Stimulated activated CD4-positive, alpha-beta T cell treated with anti-CD3 and anti-CD28 coated beads, Interleukin-12 subunit alpha, Interleukin-12 subunit beta, amount 100 ng/mL, for 24 hours (primary cell): ENCODE measurements at regions not wholly inside any gene's neighbourhood (a gene's known extent, or its start where the extent isn't known, plus 50 kb on each side); places are given as distances from the start of the nearest gene placed in this dataset.
"Not testable (repeated sequence)": the region's sequence is repeated elsewhere in the genome, so short reads cannot be mapped to it uniquely, and the experiment has no call there.

Experiments used
- DNase-seq, 2 experiments: peaks; one replicate each; pipeline ENCODE4 v3.0.0-alpha.2; 2020; ENCODE audit warnings: low read depth in 2 of 2

DNA sequence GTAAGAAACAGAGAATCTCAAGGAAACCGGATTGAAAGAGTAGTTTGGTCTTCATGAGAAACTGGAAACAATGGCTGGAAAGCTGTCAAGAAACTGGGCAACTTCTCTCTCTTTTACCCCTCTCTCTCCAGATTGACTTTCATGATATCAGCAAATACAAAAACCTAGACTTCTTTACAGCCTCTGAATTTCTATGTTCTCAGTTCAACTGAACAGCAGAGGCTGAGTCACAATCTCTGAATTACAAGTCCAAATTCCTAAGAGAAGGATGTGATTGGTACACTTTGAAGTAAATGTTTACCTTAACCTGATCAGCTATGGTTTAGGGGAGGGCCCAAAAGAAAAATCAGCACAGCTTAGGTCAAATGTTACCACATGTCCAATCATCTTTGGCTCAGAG is 974.9 kb downstream of the RPA4 start:
- no peak for DNase-seq

DNA sequence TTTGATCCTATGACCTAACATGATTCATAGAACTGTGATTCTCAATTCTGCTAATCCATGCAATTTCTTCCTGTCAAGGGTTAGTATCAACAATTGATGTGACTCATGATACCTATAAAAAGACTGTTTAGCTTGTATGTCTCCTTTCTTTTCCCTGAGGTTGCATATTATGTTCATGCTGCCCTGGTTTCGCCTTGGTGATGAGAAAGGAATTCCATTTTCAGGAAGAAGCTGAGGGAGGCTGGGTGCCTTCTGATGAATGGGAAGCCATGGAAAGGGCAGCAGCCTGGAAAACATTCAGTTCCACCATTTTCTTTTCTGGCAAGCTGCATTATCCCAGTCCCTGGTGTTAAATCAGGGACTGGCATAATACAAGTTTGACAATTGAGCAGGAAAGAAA is 976.5 kb downstream of the RPA4 start:
- DNase-seq, result no peak

DNA sequence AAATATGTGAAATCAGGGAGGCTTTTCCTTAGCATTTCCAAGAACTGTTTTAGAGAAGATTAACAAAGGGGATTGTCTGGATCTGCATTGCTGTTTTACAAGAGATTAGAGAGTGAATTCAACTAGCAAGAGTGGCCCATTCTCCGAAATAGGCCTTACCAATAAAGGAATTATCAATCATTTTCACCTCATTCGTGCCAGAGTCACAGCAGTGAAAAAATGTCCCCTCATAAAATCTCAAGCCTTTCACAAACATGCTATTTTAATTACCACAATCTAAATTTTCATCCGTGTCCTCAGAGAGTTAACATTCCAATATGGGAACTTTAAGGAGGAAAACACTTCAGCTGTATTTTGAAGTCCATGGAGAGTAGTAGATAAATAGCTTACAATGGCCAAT is 979.6 kb downstream of the RPA4 start:
- no peak for DNase-seq

DNA sequence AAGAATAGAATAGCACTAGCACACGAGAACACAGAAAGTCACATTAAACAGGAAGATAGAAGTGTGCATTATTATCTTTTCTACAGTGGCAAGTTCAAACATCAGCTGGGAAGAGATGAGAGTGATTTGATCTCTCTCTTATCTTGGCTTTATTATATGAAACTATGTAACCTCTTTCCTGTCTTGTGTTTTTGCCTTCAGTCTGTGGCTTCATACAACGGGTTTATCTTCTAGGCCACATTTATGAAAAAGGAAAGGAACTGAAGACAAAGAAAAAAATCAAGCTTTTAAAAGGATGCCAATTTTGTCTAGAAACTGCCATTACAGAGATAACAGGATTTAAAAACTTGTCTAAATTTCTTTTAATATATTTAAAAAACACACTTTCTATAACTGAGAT is 983.6 kb downstream of the RPA4 start:
- no peak for DNase-seq

DNA sequence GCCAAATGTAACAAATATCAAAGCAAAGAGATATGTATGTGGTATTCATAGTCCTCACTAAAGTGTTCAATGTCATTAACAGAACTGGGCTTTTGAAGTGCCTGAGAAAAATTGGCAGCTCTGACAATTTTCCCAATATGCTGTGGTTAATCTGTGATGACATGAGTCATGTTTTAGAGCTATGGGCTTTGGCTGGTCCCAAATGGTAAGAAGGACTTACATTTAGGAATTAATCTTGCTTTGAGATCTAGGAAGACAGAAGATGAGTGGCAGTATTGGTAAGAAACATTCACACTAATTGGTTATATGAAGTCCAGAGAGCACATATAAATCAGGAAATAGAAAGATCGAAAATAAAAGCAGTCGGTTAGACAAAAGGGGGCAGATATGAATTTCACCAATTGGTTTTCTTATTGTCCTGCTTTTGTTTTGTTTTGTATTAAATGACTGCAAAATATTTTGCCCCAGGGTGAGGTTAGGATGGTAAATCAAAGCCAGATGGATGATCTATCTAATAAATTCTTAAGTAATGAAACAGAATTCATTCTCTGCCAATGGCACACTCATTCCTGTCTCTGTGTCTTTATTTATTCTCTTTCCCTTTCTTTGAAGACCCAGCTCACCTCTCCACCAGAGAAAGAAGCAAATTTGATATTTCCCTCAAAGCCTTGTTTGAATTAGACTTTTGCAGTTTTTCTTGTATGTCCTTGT is 993.1 kb downstream of the RPA4 start:
- no peak for DNase-seq

DNA sequence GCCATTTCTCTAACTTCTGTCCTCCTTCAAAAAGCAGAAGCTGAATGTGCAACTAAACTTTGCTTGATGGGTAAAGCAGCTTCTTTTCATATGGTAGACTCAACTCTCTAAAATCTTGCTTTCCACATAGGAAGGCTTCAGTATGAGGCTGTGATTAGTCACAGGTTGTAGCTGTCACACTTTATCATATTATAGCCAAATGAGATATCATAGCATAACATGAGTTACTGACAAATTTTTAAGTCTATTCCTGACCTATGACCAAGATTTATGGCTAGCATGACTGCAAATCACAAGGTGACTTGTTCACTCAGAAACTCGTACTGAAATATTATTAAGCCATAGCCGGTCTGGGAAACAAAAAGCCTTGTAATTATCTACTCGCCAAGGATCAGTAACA is 998.6 kb downstream of the RPA4 start:
- DNase-seq, result no peak

DNA sequence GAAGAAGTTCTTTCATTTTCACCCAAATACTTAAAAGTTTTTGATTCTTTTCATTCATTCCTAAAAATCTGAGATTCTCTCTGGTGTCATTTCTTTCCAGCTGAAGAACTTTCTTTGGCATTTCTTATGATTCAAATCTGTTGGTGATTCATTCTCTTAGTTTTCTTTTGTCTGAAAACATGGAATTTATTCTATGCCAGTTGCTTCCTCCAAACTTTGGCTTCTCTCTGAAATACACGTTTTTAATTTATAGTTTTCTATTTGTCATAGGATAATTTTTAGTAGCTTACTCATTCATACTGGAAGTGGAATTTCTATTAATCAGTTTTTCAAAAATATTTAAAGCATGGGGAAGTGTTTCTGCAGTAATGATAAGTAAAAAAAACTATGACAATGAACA is 1012.0 kb downstream of the RPA4 start:
- no peak for DNase-seq

DNA sequence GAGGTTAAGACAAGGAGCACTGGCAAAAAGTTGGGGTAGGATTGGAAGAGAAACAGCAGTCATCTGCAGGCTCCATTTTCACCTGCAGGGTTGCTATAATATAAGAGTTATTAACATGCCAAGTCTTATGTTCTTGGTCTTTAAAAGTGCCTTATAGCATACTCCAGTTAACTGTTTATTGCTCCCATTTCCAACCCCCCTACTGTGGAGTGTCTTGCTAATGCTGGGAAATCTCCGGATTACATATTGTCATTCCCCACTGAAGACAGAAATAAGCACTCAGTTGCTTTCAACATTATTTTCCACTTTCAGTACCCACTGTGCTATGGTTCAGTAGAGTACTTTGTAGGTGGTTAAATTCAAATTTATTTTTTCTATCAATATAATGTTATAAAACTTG is 1014.3 kb downstream of the RPA4 start:
- no peak for DNase-seq

DNA sequence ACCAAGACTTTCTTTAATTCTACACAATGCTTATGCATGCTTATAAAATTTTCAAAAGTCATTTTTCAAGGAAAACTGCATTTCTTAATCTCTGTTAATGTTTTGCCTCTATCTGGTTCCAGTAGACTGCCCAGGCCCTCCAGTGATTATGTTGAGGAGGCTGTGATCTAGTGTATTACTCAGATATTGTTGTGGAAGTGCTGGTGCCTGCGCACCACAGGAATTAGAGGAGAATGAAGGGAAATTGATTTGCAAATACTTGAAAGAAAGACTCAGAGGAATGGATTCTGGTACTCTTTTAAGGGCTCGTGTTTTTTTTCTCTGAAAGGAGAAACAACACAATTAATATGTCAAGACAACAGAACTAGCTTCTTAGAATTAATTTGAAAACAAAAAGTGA is 1015.1 kb downstream of the RPA4 start:
- DNase-seq, result no peak

DNA sequence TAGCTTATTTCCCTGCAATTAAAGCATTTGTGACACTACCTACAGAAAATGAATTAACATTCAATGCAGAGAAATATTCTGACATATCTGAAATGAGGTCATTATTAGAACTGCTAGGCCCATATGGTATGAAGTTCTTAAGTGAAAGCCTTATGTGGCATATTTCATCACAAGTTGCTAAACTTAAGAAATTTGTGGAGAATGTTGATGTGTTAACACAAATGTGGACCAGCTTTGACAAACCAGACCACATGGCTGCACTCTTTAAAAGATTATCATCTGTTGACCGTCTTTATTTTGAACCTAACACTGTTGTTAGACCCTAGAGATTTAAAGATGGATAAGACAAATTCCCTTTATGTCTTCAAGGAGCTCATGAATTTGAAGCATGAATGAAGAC is 1024.1 kb downstream of the RPA4 start:
- DNase-seq, result no peak

DNA sequence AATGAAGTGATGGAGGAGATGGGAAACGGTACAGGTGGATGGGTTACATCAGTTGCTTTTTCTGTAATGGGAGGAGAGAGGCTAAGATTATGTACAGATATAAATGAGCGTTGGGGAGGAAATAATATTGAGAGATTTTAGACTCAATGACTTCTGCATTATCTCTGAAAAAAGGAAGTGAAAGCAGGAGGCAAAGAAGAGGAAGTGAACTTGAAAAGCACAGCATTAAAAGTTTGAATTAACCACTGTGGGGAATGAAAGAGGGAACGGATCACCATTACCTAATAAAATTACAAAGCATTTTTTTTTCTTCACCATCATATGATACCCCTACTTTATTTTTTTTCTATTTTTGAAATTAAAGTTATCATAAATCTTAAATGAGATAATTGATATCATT is 1025.5 kb downstream of the RPA4 start:
- DNase-seq, result no peak

DNA sequence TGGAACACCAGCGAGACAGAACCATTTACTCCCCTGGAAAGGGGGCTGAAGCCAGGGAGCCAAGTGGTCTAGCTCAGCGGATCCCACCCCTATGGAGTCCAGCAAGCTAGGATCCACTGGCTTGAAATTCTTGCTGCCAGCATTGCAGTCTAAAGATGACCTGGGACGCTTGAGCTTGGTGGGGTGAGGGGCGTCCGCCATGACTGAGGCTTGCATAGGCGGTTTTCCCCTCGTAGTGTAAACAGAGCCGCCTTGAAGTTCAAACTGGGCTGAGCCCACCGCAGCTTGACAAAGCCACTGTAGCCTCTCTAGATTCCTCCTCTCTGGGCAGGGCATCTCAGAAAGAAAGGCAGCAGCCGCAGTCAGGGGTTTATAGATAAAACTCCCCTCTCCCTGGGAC is 1031.7 kb downstream of the RPA4 start:
- not testable (repeated sequence) for DNase-seq

DNA sequence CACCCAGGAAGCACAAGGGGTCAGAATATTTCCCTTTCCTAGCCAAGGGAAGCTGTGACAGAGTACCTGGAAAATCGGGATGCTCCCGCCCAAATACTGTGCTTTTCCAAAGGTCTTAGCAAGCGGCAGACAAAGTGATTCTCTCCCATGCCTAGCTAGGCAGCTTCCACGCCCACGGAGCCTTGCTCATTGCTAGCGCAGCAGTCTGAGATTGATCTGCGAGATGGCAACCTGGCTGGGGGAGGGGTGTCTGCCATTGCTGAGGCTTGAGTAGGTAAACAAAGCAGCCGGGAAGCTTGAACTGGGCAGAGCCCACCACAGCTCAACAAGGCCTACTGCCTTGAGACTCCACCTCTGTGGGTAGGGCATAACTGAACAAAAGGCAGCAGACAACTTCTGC is 1037.5 kb downstream of the RPA4 start:
- DNase-seq, result not testable (repeated sequence)

DNA sequence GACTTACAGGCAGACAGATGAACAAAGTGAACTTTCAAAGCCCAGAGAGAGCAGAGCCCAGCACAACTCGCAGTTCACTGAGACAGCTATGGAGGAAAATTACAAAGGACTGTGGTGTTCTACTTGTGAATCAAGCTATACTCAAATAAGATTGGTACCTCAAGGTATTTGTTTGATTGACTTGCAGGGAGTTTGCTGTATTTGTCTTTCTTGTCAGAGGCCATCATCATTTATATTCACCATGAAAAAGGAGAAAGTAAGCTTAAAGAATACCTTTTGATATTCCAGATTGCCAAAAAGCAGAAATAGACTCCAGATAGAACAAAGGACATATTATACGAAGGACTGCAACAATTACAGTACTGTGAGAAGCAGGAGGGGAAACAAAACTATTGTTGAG is 1047.9 kb downstream of the RPA4 start:
- no peak for DNase-seq

DNA sequence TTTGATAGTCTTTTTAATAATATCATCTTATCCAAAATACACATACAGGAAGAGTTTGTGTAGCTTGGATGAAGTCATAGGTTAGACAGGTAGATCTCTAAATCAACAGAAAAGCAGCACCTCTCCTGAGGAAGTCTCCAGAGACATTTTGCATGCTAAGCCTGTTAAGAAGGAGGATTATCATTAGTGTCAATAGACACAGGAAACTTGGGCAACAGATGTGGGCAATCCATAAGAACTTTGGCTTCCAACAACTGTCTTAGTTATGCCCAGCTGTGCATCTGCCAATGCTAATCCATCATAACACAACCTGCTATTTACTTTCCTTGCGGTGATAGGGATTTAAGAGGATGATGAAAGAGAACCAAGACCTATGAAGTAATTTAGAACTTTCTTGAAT is 1052.6 kb downstream of the RPA4 start:
- DNase-seq, result no peak

DNA sequence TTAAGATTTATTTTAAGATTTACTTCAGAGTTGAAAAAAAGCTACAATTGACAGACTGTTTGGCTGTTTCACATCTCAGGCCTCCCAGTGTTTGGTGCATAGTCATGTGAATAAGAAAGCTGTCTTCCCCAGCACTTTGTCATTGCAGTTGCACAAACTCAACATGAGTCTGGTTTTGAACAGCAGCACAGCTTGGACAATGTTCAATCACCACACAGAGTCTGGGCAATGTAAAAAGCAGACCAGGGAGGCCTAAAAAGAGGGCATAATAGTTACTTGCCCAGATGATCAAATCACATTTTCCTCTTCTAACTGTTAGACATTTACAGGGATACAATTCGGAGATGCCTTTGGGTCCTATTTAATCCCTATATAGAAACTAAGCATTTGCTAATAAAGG is 1055.0 kb downstream of the RPA4 start:
- no peak for DNase-seq

DNA sequence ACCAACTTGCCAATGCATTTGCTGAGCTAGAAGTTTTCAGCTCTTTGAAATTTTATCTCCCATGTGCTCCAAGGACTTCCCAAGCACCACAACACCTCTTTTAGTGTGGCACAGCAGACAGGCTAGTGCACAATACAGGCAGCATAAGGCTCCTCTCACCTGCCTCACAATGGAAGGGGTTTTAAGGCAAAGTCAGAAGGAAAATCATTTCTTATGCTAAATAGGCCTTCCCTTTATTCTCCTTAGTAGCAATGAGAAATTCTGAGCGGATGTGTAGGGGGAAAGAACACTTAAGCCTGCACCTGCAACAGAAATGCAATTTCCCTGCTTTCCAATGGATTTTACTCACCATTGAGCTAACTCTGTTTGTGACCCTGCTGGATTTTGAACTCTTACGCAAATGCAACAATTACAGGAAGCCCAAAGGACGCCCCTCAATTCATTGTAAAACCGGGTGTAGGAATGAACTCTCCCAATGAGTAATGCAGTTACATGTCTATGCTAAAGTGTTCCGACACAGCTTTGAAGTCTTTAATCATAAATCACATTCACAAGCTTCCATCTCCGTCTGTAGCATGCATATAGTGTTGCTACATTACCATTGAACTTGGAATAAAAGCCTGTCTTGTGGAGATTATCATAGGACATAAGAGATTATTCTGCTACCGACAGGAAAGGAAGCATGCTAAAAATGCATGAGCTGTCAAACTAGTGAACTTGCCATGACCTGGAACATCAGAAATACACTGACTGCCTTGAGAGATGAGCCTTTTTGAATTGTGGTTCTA is 1084.9 kb downstream of the RPA4 start:
- no peak for DNase-seq

DNA sequence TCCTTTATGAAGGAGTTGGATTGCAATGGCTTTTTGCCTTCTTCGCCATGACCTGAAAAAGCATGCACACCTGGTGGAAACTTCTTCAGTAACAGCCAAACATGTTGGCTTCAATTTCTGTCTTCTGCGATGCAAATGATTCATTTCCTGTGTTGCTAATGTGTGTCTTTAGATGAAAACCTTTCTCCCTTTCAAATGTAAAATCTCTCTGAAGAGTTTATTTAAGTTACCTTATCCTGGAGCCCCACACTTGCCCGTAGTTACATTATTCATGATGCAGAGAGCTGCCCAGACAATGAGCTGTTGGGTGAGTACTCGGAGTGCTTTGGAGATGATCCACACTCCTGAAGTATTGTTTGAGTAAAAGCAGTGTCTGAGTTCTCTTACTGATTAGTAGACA is 1100.9 kb downstream of the RPA4 start:
- DNase-seq, result no peak

DNA sequence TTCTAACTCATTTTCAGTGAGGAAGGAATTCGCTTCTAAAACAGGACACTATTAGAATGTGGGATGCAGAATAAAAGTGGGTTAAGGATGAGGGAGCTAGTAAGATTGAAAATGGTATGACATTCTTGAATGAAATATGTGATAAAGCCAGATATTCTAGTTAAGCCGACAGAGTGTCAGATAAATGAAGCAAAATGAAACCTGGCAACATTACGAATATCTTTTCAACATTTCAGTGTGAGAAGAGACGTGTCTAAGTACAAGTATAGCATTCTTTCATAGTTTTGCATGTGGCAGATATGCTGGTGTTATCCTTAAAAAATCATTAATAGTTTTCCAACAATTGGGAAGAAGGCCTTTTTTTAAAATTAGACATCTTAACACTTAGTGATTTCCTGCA is 1101.4 kb downstream of the RPA4 start:
- no peak for DNase-seq

DNA sequence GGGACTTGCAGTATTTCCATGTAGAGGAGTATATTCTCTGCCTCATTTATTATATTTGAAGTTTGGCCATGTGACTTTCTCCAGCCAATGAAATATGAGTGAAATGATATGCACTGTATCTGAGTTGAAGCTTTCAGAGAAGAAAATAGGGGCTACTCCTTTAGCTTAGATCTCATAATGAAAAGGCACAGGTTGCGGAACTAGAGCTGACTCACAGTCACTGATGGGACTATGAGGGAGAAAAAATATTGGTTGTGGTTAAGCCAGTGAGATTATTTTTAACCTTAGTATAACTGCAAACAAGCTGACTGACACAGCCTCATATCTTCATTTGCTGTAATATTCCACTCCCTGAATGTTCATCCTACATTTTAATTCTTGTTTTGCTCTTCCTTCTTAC is 1104.3 kb downstream of the RPA4 start:
- DNase-seq, result no peak

DNA sequence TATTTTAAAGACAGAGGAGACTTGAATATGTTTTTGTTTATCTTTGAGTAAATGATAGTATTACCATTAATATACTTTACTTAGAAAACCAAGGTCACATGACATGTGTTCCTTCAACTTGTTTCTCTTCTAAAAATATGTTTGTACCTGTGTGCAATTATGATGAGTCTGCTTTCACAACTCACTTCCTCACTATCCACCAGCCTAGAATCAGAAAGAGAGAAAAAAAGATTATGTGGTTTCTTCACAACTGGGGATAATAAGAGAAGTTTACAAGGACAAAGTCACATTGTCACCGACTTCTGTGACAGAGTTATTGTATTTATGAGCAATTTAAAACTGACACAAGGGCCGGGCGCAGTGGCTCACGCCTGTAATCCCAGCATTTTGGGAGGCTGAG is 1112.1 kb downstream of the RPA4 start:
- no peak for DNase-seq

DNA sequence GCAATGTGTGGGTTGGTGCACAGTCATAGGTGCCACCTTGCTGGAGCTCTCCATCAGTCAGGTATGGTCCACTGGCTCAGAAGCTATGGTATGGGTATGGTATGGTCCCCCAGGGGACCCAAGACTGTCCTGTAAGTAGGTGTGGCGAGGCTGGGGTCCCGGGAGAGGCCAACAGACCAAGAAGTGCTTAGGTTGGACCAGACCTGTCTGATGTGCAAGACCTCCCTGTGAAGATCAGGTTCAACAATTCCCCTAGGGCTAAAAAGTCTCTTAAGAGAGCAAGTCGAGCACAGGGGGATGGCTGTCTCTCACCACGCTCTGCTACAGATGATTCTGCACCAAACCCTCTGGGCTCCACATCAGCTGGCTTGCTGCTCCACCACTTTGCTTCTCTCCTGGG is 1145.0 kb downstream of the RPA4 start:
- DNase-seq, result no peak

DNA sequence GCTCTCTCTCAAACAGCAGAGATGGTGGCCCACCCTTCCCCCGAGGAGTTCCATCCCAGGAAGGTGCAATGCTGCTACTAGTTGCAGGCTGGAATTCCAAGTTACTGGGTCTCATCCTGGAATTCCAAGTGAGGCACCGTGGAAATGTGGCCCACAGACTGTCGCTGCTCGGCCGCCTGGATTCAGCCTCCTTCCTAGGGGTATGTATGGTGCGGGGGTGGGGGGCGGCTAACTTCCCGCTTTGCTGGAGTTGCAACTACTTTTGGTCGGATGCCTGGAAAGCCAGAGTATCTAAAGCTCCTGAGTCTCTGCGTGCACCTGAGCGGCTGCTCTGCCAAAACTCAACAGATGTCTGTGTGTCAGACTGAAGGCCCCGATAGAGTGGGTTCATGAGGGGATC is 1146.2 kb downstream of the RPA4 start:
- no peak for DNase-seq

DNA sequence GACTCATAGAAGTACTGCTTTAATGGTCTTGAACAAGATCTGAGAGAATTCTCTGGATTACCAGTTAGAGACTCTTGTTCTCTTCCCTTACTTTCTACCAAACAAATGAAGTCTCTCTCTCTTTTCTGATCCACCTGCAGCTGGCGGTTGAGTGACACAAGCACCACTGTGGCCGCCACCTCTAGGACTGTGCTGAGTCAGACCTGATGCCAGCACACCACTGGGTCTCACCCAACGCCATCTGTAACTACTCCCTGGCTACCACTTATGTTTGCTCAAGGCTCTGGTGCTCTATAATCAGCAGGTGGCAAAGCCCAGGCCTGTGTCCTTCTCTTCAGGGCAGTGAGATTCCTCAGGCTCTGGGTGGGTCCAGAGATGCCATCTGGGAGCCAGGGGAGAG is 1173.5 kb downstream of the RPA4 start:
- no peak for DNase-seq
